ENCODE measurements at regions not wholly inside any gene's neighbourhood (a gene's known extent, or its start where the extent isn't known, plus 50 kb on each side); places are given as distances from the start of the nearest gene placed in this dataset.
"Not testable (repeated sequence)": the region's sequence is repeated elsewhere in the genome, so short reads cannot be mapped to it uniquely, and the experiment has no call there.

GRCh38 chr12:127485528-127485927, 781.4 kb upstream of the TMEM132C start:
- DNase-seq = no peak

GRCh38 chr12:127487031-127487430, 779.9 kb upstream of the TMEM132C start:
- no peak for DNase-seq

GRCh38 chr12:127489061-127489460, 777.9 kb upstream of the TMEM132C start:
- no peak for DNase-seq

GRCh38 chr12:127494961-127495915, 771.7 kb upstream of the TMEM132C start:
- no peak for DNase-seq

GRCh38 chr12:127496255-127496654, 770.7 kb upstream of the TMEM132C start:
- no peak for DNase-seq

- DNase-seq = no peak
These were observed 766.4 kb upstream of the TMEM132C start for GRCh38 chr12:127500512-127501035.

GRCh38 chr12:127501916-127502315, 765.1 kb upstream of the TMEM132C start:
- DNase-seq = no peak

GRCh38 chr12:127503246-127503645, 763.7 kb upstream of the TMEM132C start:
- DNase-seq = no peak

- not testable (repeated sequence) for DNase-seq
These were observed 763.0 kb upstream of the TMEM132C start for GRCh38 chr12:127503996-127504395.

GRCh38 chr12:127504874-127505273, 762.1 kb upstream of the TMEM132C start:
- DNase-seq = no peak

- no peak for DNase-seq
These were observed 759.6 kb upstream of the TMEM132C start for GRCh38 chr12:127507341-127507740.

GRCh38 chr12:127509066-127509778, 757.7 kb upstream of the TMEM132C start:
- no peak for DNase-seq

GRCh38 chr12:127515941-127516340, 751.0 kb upstream of the TMEM132C start:
- no peak for DNase-seq

GRCh38 chr12:127516467-127516866, 750.5 kb upstream of the TMEM132C start:
- no peak for DNase-seq

- DNase-seq = no peak
These were observed 747.2 kb upstream of the TMEM132C start for GRCh38 chr12:127519779-127520178.

GRCh38 chr12:127526925-127527324, 740.0 kb upstream of the TMEM132C start:
- DNase-seq = no peak

- DNase-seq = no peak
These were observed 738.4 kb upstream of the TMEM132C start for GRCh38 chr12:127528551-127528950.

- no peak for DNase-seq
These were observed 735.4 kb upstream of the TMEM132C start for GRCh38 chr12:127531542-127531941.

GRCh38 chr12:127533353-127533752, 733.6 kb upstream of the TMEM132C start:
- DNase-seq = no peak

- no peak for DNase-seq
These were observed 730.0 kb upstream of the TMEM132C start for GRCh38 chr12:127536833-127537428.

- no peak for DNase-seq
These were observed 728.7 kb upstream of the TMEM132C start for GRCh38 chr12:127538316-127538715.

GRCh38 chr12:127539226-127539858, 727.6 kb upstream of the TMEM132C start:
- DNase-seq = no peak

GRCh38 chr12:127542391-127542790, 724.6 kb upstream of the TMEM132C start:
- no peak for DNase-seq
